HEK293 (cell line): ENCODE measurements at regions not wholly inside any gene's neighbourhood (a gene's known extent, or its start where the extent isn't known, plus 50 kb on each side); places are given as distances from the start of the nearest gene placed in this dataset.

Experiments used
- CTCF ChIA-PET: fragments of 350-600 bp; formaldehyde crosslinking; extraction: SDS; loops from one replicate; lab custom pipeline; 2021; ENCODE audit warnings: antibody characterized with exemption; lab: Yijun Ruan, JAX
- POLR2A ChIA-PET: fragments of 300-600 bp; formaldehyde crosslinking; extraction: SDS; loops from one replicate; lab custom pipeline; 2020; ENCODE audit warnings: antibody characterized with exemption, inconsistent platforms; lab: Yijun Ruan, JAX
- H3K27ac ChIP-seq: fragments of 200-500 bp; sonication (Bioruptor generic); 2 replicates; pipeline ENCODE4 v1.5.1; 2014; ENCODE audit warnings: low read depth, low read length, control low read depth, inconsistent platforms; ENCODE audit errors: extremely low read depth
- H3K36me3 ChIP-seq, 2 experiments: fragments of 200-500 bp in 1 of 2; sonication (Bioruptor generic) in 1 of 2; 1 replicate in 1 of 2; 2 replicates in 1 of 2; pipeline ENCODE4 v1.5.1; 2014 to 2017; ENCODE audit warnings: inconsistent platforms in 2 of 2, low read length in 2 of 2; ENCODE audit not compliant: control insufficient read depth in 2 of 2, insufficient read depth in 1 of 2
- H3K4me1 ChIP-seq: fragments of 200-500 bp; sonication (Bioruptor generic); 2 replicates; pipeline ENCODE4 v1.5.1; 2014; ENCODE audit warnings: mild to moderate bottlenecking, low read length, inconsistent platforms; ENCODE audit not compliant: control insufficient read depth, insufficient read depth
- H3K4me3 ChIP-seq: 2 replicates; pipeline ENCODE4 v1.5.1; 2011; ENCODE audit warnings: low read depth, mild to moderate bottlenecking, control low read depth, low read length, moderate library complexity
- H3K9me3 ChIP-seq: fragments of 200-500 bp; sonication (Bioruptor generic); 2 replicates; pipeline ENCODE4 v1.5.1; 2014; ENCODE audit warnings: low read depth, low read length, inconsistent platforms; ENCODE audit not compliant: control insufficient read depth, insufficient read depth
- FEZF1 ChIP-seq: fragments of 450-650 bp; formaldehyde crosslinking; IDR thresholded peaks from 2 replicates; pipeline ENCODE4 v1.5.1; 2016; ENCODE audit warnings: missing biosample characterization, missing genetic modification characterization
- KLF1 ChIP-seq: fragments of 450-650 bp; formaldehyde crosslinking; IDR thresholded peaks from 2 replicates; pipeline ENCODE4 v1.5.1; 2016; ENCODE audit warnings: missing biosample characterization, missing genetic modification characterization
- PRDM1 ChIP-seq: fragments of 450-650 bp; formaldehyde crosslinking; IDR thresholded peaks from 2 replicates; pipeline ENCODE4; 2016; ENCODE audit warnings: missing biosample characterization, missing genetic modification characterization
- SCRT2 ChIP-seq: fragments of 450-650 bp; formaldehyde crosslinking; IDR thresholded peaks from 2 replicates; pipeline ENCODE4 v1.5.1; 2016; ENCODE audit warnings: missing biosample characterization, missing genetic modification characterization
- TCF7L2 ChIP-seq: IDR thresholded peaks from 2 replicates; pipeline ENCODE4 v1.6.1; 2011; ENCODE audit warnings: low read depth, mild to moderate bottlenecking, inconsistent platforms, low read length, moderate library complexity, borderline replicate concordance
- ZNF16 ChIP-seq: fragments of 450-650 bp; formaldehyde crosslinking; IDR thresholded peaks from 2 replicates; pipeline ENCODE4 v1.5.1; 2016; ENCODE audit warnings: low read depth, missing biosample characterization, missing genetic modification characterization
- ZNF174 ChIP-seq: fragments of 450-650 bp; formaldehyde crosslinking; IDR thresholded peaks from 2 replicates; pipeline ENCODE4 v1.5.0; 2017; ENCODE audit warnings: missing biosample characterization, mild to moderate bottlenecking, missing genetic modification characterization
- ZNF211 ChIP-seq: fragments of 450-650 bp; formaldehyde crosslinking; IDR thresholded peaks from 2 replicates; pipeline ENCODE4 v1.5.1; 2016; ENCODE audit warnings: low read depth, missing biosample characterization, missing genetic modification characterization
- ZNF223 ChIP-seq: fragments of 450-650 bp; formaldehyde crosslinking; IDR thresholded peaks from 2 replicates; pipeline ENCODE4 v1.5.1; 2016; ENCODE audit warnings: missing biosample characterization, missing genetic modification characterization
- ZNF311 ChIP-seq: fragments of 450-650 bp; formaldehyde crosslinking; IDR thresholded peaks from 2 replicates; pipeline ENCODE4 v1.5.1; 2017; ENCODE audit warnings: missing biosample characterization, missing genetic modification characterization, borderline replicate concordance
- ZNF335 ChIP-seq: fragments of 450-650 bp; formaldehyde crosslinking; conservative IDR thresholded peaks from 2 replicates; pipeline ENCODE4 v1.5.1; 2016; ENCODE audit warnings: missing biosample characterization, missing genetic modification characterization
- ZNF423 ChIP-seq: fragments of 450-650 bp; formaldehyde crosslinking; IDR thresholded peaks from 2 replicates; pipeline ENCODE4 v1.5.1; 2016; ENCODE audit warnings: missing biosample characterization, missing genetic modification characterization
- ZNF544 ChIP-seq: fragments of 450-650 bp; formaldehyde crosslinking; IDR thresholded peaks from 2 replicates; pipeline ENCODE4 v1.5.0; 2017; ENCODE audit warnings: missing biosample characterization, missing genetic modification characterization
- ZNF555 ChIP-seq: fragments of 450-650 bp; formaldehyde crosslinking; conservative IDR thresholded peaks from 2 replicates; pipeline ENCODE4 v1.5.1; 2017; ENCODE audit warnings: missing biosample characterization, mild to moderate bottlenecking, missing genetic modification characterization, inconsistent platforms
- ZNF558 ChIP-seq: fragments of 450-650 bp; formaldehyde crosslinking; IDR thresholded peaks from 2 replicates; pipeline ENCODE4 v1.5.1; 2016; ENCODE audit warnings: missing biosample characterization, missing genetic modification characterization
- ZNF624 ChIP-seq: fragments of 450-650 bp; formaldehyde crosslinking; IDR thresholded peaks from 2 replicates; pipeline ENCODE4 v1.5.1; 2017; ENCODE audit warnings: missing biosample characterization, missing genetic modification characterization
- ZNF664 ChIP-seq: fragments of 450-650 bp; formaldehyde crosslinking; IDR thresholded peaks from 2 replicates; pipeline ENCODE4 v1.5.1; 2016; ENCODE audit warnings: missing biosample characterization, missing genetic modification characterization
- TF ChIP-seq, protein P1 (sequence below): fragments of 450-650 bp; formaldehyde crosslinking; IDR thresholded peaks from 2 replicates; pipeline ENCODE4 v1.5.1; 2017; ENCODE audit warnings: missing biosample characterization, mild to moderate bottlenecking, missing genetic modification characterization, moderate library complexity
- TF ChIP-seq, protein P2 (sequence below): fragments of 450-650 bp; formaldehyde crosslinking; IDR thresholded peaks from 2 replicates; pipeline ENCODE4 v1.5.1; 2016; ENCODE audit warnings: missing biosample characterization, missing genetic modification characterization
- TF ChIP-seq, protein P3 (sequence below): fragments of 450-650 bp; formaldehyde crosslinking; IDR thresholded peaks from 2 replicates; pipeline ENCODE4 v1.5.1; 2017; ENCODE audit warnings: missing biosample characterization, missing genetic modification characterization
- TF ChIP-seq, protein P4 (sequence below): fragments of 450-650 bp; formaldehyde crosslinking; IDR thresholded peaks from 2 replicates; pipeline ENCODE4 v1.5.1; 2016; ENCODE audit warnings: missing biosample characterization, missing genetic modification characterization

DNA sequence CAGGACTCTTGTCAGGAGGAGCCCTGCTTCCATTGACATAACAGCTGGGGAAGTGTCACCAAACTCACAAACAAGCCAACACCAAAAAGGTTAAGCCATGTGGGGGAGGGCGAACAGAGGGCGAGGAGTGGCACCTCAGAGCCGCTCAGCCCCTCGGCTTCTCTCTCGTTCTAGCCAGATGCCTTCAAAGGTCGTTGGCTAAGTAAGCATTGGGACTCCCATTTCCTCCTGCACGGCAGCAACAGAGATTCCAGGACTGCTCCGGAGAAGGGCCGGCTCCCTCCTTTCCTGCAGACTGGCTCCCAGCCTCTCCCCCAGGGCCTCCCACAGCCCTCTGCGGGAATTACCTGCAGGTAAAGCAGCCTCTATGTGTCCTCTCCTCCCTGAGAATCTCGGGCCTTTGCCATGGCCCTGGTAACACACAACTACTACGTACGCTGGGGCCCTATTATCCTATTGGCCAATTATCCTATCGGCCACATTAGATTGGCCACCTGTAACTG lies 52.1 kb upstream of the RNU6ATAC start (continued):
- TF ChIP-seq, protein P1, sequence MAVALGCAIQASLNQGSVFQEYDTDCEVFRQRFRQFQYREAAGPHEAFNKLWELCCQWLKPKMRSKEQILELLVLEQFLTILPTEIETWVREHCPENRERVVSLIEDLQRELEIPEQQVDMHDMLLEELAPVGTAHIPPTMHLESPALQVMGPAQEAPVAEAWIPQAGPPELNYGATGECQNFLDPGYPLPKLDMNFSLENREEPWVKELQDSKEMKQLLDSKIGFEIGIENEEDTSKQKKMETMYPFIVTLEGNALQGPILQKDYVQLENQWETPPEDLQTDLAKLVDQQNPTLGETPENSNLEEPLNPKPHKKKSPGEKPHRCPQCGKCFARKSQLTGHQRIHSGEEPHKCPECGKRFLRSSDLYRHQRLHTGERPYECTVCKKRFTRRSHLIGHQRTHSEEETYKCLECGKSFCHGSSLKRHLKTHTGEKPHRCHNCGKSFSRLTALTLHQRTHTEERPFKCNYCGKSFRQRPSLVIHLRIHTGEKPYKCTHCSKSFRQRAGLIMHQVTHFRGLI: no peak
- TF ChIP-seq ZNF624 (tag by site-specific recombination) (no peak), ZNF311 (tag by site-specific recombination) (no peak), ZNF423 (tag by site-specific recombination) (no peak), KLF1 (tag by site-specific recombination) (no peak), ZNF211 (tag by site-specific recombination) (no peak), FEZF1 (tag by site-specific recombination) (no peak), ZNF174 (tag by site-specific recombination) (no peak)
- TF ChIP-seq, protein P2, sequence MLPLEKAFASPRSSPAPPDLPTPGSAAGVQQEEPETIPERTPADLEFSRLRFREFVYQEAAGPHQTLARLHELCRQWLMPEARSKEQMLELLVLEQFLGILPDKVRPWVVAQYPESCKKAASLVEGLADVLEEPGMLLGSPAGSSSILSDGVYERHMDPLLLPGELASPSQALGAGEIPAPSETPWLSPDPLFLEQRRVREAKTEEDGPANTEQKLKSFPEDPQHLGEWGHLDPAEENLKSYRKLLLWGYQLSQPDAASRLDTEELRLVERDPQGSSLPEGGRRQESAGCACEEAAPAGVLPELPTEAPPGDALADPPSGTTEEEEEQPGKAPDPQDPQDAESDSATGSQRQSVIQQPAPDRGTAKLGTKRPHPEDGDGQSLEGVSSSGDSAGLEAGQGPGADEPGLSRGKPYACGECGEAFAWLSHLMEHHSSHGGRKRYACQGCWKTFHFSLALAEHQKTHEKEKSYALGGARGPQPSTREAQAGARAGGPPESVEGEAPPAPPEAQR: no peak
- TF ChIP-seq, protein P3, sequence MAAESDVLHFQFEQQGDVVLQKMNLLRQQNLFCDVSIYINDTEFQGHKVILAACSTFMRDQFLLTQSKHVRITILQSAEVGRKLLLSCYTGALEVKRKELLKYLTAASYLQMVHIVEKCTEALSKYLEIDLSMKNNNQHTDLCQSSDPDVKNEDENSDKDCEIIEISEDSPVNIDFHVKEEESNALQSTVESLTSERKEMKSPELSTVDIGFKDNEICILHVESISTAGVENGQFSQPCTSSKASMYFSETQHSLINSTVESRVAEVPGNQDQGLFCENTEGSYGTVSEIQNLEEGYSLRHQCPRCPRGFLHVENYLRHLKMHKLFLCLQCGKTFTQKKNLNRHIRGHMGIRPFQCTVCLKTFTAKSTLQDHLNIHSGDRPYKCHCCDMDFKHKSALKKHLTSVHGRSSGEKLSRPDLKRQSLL (tag by site-specific recombination): no peak

DNA sequence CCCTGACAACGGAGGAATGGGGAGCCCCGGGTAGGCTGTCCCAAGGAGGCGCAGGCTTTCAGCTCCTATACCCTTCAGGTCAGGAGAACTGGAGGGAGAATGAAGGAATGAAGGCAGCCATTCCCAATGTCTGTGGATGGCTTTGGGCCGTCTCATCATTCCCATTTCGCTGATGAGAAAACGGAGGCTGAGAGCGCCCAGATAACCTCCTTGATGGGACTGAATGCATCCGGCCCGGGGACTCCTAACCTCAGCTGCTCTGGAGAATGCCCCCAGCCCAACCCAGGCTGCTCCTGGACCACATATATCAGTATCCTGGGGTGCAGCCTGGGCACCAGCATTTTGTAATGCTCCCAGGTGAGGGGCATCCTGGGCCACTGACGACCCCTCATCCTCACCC lies 52.6 kb upstream of the RNU6ATAC start:
- no peaks in the 10 kb centered on the region for H3K4me1 ChIP-seq
- H3K36me3 ChIP-seq: no peaks in the 10 kb centered on the region
- TF ChIP-seq FEZF1 (tag by site-specific recombination) (no peak), ZNF555 (tag by site-specific recombination) (no peak), TCF7L2 (no peak), ZNF558 (tag by site-specific recombination) (no peak), ZNF544 (tag by site-specific recombination) (no peak), ZNF16 (no peak), ZNF335 (tag by site-specific recombination) (no peak), PRDM1 (tag by site-specific recombination) (no peak), SCRT2 (tag by site-specific recombination) (no peak), ZNF223 (tag by site-specific recombination) (no peak), ZNF664 (no peak)
- TF ChIP-seq, protein P4, sequence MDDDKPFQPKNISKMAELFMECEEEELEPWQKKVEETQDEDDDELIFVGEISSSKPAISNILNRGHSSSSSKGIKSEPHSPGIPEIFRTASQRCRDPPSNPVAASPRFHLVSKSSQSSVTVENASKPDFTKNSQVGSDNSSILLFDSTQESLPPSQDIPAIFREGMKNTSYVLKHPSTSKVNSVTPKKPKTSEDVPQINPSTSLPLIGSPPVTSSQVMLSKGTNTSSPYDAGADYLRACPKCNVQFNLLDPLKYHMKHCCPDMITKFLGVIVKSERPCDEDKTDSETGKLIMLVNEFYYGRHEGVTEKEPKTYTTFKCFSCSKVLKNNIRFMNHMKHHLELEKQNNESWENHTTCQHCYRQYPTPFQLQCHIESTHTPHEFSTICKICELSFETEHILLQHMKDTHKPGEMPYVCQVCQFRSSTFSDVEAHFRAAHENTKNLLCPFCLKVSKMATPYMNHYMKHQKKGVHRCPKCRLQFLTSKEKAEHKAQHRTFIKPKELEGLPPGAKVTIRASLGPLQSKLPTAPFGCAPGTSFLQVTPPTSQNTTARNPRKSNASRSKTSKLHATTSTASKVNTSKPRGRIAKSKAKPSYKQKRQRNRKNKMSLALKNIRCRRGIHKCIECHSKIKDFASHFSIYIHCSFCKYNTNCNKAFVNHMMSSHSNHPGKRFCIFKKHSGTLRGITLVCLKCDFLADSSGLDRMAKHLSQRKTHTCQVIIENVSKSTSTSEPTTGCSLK (tag by site-specific recombination): no peak
- TF ChIP-seq, all 188 proteins: peak for 0
- Histone ChIP-seq H3K27ac (no peak overlapping the region), H3K4me3 (no peak overlapping the region), H3K9me3 (no peaks in the 10 kb centered on the region)
- ChIA-PET POLR2A (no interaction called here), CTCF (interaction anchor here (0.7 to 1.0 kb wide), 3 partner anchors 19 to 564 kb away, joined by 3 read pairs; no protein-coding TSS in a partner anchor)
